22Rv1 (cell line): ENCODE measurements at regions not wholly inside any gene's neighbourhood (a gene's known extent, or its start where the extent isn't known, plus 50 kb on each side); places are given as distances from the start of the nearest gene placed in this dataset.

Experiments used
- CTCF ChIP-seq: fragments of 450-650 bp; IDR thresholded peaks from 2 replicates; pipeline ENCODE4 v1.5.1; 2017; ENCODE audit warnings: mild to moderate bottlenecking
- ZFX ChIP-seq: fragments of 450-650 bp; IDR thresholded peaks from 2 replicates; pipeline ENCODE4 v1.6.1; 2017; ENCODE audit warnings: antibody characterized with exemption, borderline replicate concordance

- TF ChIP-seq CTCF, result no peak
- no peak for TF ChIP-seq ZFX
Measured at GRCh38 chr2:12890481-12890991, 173.8 kb downstream of the TRIB2 start.
